SK-N-SH (cell line): ENCODE measurements at regions not wholly inside any gene's neighbourhood (a gene's known extent, or its start where the extent isn't known, plus 50 kb on each side); places are given as distances from the start of the nearest gene placed in this dataset.

Experiments used
- CTCF ChIA-PET: fragments of 300-600, 350-600 bp; formaldehyde crosslinking; extraction: SDS; loops from one replicate; lab custom pipeline; 2021; lab: Yijun Ruan, JAX
- POLR2A ChIA-PET: fragments of 350-600 bp; sonication (Branson Sonifier 250); formaldehyde crosslinking; extraction: SDS; loops from one replicate; lab custom pipeline; 2020; ENCODE audit warnings: antibody characterized with exemption, inconsistent platforms; lab: Yijun Ruan, JAX
- DNase-seq: peaks from one replicate; pipeline ENCODE4 v3.0.0; 2012
- H2AFZ ChIP-seq: fragments of 200-600 bp; sonication (generic); 2 replicates; pipeline ENCODE4 v1.8.1; 2016; ENCODE audit warnings: antibody characterized with exemption, mild to moderate bottlenecking, low read depth
- H3F3A ChIP-seq: fragments of 200-600 bp; sonication (generic); replicated peaks from 2 replicates; pipeline ENCODE3; 2016; ENCODE audit warnings: antibody characterized with exemption, mild to moderate bottlenecking; ENCODE audit not compliant: insufficient read depth
- H3K27ac ChIP-seq, 2 experiments: fragments of 200-500 bp in 1 of 2; fragments of 200-600 bp in 1 of 2; sonication (Bioruptor generic) in 1 of 2; sonication (generic), shearing (Covaris generic) in 1 of 2; 2 replicates each; pipeline versions ENCODE4 v1.5.1 to v1.6.1; 2014 to 2016; ENCODE audit warnings: low read depth in 2 of 2, inconsistent platforms in 1 of 2, low read length in 1 of 2, mild to moderate bottlenecking in 1 of 2, mixed read lengths in 1 of 2
- H3K27me3 ChIP-seq: fragments of 200-600 bp; sonication (generic), shearing (Covaris generic); 2 replicates; pipeline ENCODE4 v1.6.1; 2016; ENCODE audit warnings: mixed run types; ENCODE audit not compliant: insufficient read depth
- H3K36me3 ChIP-seq, 2 experiments: fragments of 200-500 bp in 1 of 2; fragments of 200-600 bp in 1 of 2; sonication (Bioruptor generic) in 1 of 2; sonication (generic) in 1 of 2; replicated peaks in 1 of 2; 2 replicates each; pipeline versions ENCODE3 to v1.5.1; 2014 to 2016; ENCODE audit warnings: low read length in 1 of 2, mild to moderate bottlenecking in 1 of 2; ENCODE audit not compliant: insufficient read depth in 2 of 2, control insufficient read depth in 1 of 2
- H3K4me1 ChIP-seq, 2 experiments: fragments of 200-500 bp in 1 of 2; fragments of 200-600 bp in 1 of 2; sonication (Bioruptor generic) in 1 of 2; sonication (generic), shearing (Covaris generic) in 1 of 2; 2 replicates each; pipeline versions ENCODE4 v1.5.1 to v1.6.1; 2014 to 2016; ENCODE audit warnings: low read depth in 1 of 2, low read length in 1 of 2, mixed run types in 1 of 2; ENCODE audit not compliant: insufficient read depth in 2 of 2, control insufficient read depth in 1 of 2
- H3K4me2 ChIP-seq: fragments of 200-600 bp; sonication (generic), shearing (Covaris generic); 2 replicates; pipeline ENCODE4 v1.6.1; 2017; ENCODE audit warnings: mixed run types
- H3K4me3 ChIP-seq, 2 experiments: fragments of 200-500 bp in 1 of 2; fragments of 200-600 bp in 1 of 2; sonication (Bioruptor generic) in 1 of 2; sonication (generic), shearing (Covaris generic) in 1 of 2; 2 replicates each; pipeline versions ENCODE4 v1.5.1 to v1.8.1; 2014 to 2016; ENCODE audit warnings: low read depth in 2 of 2, inconsistent platforms in 1 of 2, low read length in 1 of 2, mild to moderate bottlenecking in 1 of 2, mixed read lengths in 1 of 2, moderate library complexity in 1 of 2
- H3K79me2 ChIP-seq: fragments of 200-600 bp; sonication (generic); 2 replicates; pipeline ENCODE4 v1.8.1; 2017; ENCODE audit warnings: mild to moderate bottlenecking; ENCODE audit not compliant: insufficient read depth
- H3K9ac ChIP-seq: fragments of 200-600 bp; sonication (generic); 2 replicates; pipeline ENCODE4 v1.6.1; 2017; ENCODE audit warnings: mixed run types
- H3K9me2 ChIP-seq: fragments of 200-600 bp; sonication (generic); 2 replicates; pipeline ENCODE4 v1.6.1; 2017; ENCODE audit warnings: mixed run types
- H3K9me3 ChIP-seq: fragments of 200-600 bp; sonication (generic); 2 replicates; pipeline ENCODE4 v1.6.1; 2017; ENCODE audit warnings: mixed run types, mild to moderate bottlenecking, moderate library complexity
- H4K20me1 ChIP-seq: fragments of 200-600 bp; sonication (generic); 2 replicates; pipeline ENCODE4 v1.6.1; 2017; ENCODE audit warnings: mild to moderate bottlenecking, mixed run types; ENCODE audit not compliant: insufficient read depth
- CHD2 ChIP-seq: fragments of 150-350 bp; IDR thresholded peaks from 2 replicates; pipeline ENCODE4 v1.6.1; 2018; ENCODE audit warnings: low read length; ENCODE audit not compliant: partially characterized antibody
- EP300 ChIP-seq, 2 experiments: IDR thresholded peaks; 2 replicates each; pipeline versions ENCODE4 v1.4.0 to v1.6.1; 2012; ENCODE audit warnings: borderline replicate concordance in 1 of 2, low read depth in 1 of 2, low read length in 1 of 2
- FOSL2 ChIP-seq: IDR thresholded peaks from 2 replicates; pipeline ENCODE4 v1.4.0; 2012; ENCODE audit warnings: low read depth, mild to moderate bottlenecking, moderate library complexity, borderline replicate concordance
- FOXJ3 ChIP-seq: sonication (generic); formaldehyde crosslinking; IDR thresholded peaks from 2 replicates; pipeline ENCODE4 v1.5.1; 2020; ENCODE audit warnings: mild to moderate bottlenecking, missing genetic modification reagents
- GABPA ChIP-seq: IDR thresholded peaks from 2 replicates; pipeline ENCODE4 v1.4.0; 2012; ENCODE audit warnings: low read depth, mild to moderate bottlenecking
- JUND ChIP-seq: IDR thresholded peaks from 2 replicates; pipeline ENCODE4 v1.4.0; 2012
- MEF2A ChIP-seq: IDR thresholded peaks from 2 replicates; pipeline ENCODE4 v1.4.0; 2012; ENCODE audit warnings: low read depth, borderline replicate concordance
- MXI1 ChIP-seq: IDR thresholded peaks from 2 replicates; pipeline ENCODE4 v1.6.1; 2012; ENCODE audit warnings: mild to moderate bottlenecking, low read depth, low read length, improper control_type of control experiment
- NRF1 ChIP-seq: IDR thresholded peaks from 2 replicates; pipeline ENCODE4 v1.6.1; 2012; ENCODE audit warnings: low read depth, mild to moderate bottlenecking, low read length
- RAD21 ChIP-seq: IDR thresholded peaks from 2 replicates; pipeline ENCODE4 v1.6.1; 2012; ENCODE audit warnings: mild to moderate bottlenecking, low read length
- RCOR1 ChIP-seq: fragments of 150-350 bp; IDR thresholded peaks from 2 replicates; pipeline ENCODE4 v1.6.1; 2017; ENCODE audit warnings: antibody characterized with exemption, low read length
- RFX5 ChIP-seq: IDR thresholded peaks from 2 replicates; pipeline ENCODE4 v1.6.1; 2012; ENCODE audit warnings: mild to moderate bottlenecking, improper control_type of control experiment, low read length
- RXRA ChIP-seq: IDR thresholded peaks from 2 replicates; pipeline ENCODE4 v1.4.0; 2012; ENCODE audit warnings: low read depth, mild to moderate bottlenecking, borderline replicate concordance
- SIN3A ChIP-seq: IDR thresholded peaks from 2 replicates; pipeline ENCODE4 v1.6.1; 2012; ENCODE audit warnings: low read depth, mild to moderate bottlenecking, low read length, moderate library complexity, borderline replicate concordance
- SMC3 ChIP-seq: IDR thresholded peaks from 2 replicates; pipeline ENCODE4 v1.6.1; 2012; ENCODE audit warnings: low read depth, low read length, improper control_type of control experiment
- TAF1 ChIP-seq: IDR thresholded peaks from 2 replicates; pipeline ENCODE4 v1.6.1; 2012; ENCODE audit warnings: low read depth, mild to moderate bottlenecking, low read length, moderate library complexity, borderline replicate concordance
- TCF12 ChIP-seq: IDR thresholded peaks from 2 replicates; pipeline ENCODE4 v1.4.0; 2012
- TEAD4 ChIP-seq: IDR thresholded peaks from 2 replicates; pipeline ENCODE4 v1.4.0; 2012; ENCODE audit warnings: mild to moderate bottlenecking, borderline replicate concordance; ENCODE audit not compliant: insufficient read depth
- YY1 ChIP-seq: IDR thresholded peaks from 2 replicates; pipeline ENCODE4 v1.4.0; 2012; ENCODE audit warnings: low read depth, mild to moderate bottlenecking
- WGBS: methylation state at CpG from one replicate; pipeline ENCODE4 v1.1.6; 2017; ENCODE audit warnings: low lambda C conversion rate; 5-methylcytosine and 5-hydroxymethylcytosine counted together
- TF ChIP-seq, protein P1 (sequence below): IDR thresholded peaks from 2 replicates; pipeline ENCODE4 v1.4.0; 2012; ENCODE audit warnings: low read depth
- TF ChIP-seq, protein P2 (sequence below): fragments of 150-350 bp; IDR thresholded peaks from 2 replicates; pipeline ENCODE4 v1.6.1; 2017; ENCODE audit warnings: antibody characterized with exemption, low read length, low read depth, borderline replicate concordance
- TF ChIP-seq, protein P3 (sequence below): fragments of 200-600 bp; sonication (generic); IDR thresholded peaks from 2 replicates; pipeline ENCODE4 v1.6.1; 2017; ENCODE audit warnings: antibody characterized with exemption, mild to moderate bottlenecking, moderate library complexity
- TF ChIP-seq, protein P4 (sequence below): IDR thresholded peaks from 2 replicates; pipeline ENCODE4 v1.6.1; 2012; ENCODE audit warnings: mild to moderate bottlenecking, low read depth, low read length, moderate library complexity

DNA sequence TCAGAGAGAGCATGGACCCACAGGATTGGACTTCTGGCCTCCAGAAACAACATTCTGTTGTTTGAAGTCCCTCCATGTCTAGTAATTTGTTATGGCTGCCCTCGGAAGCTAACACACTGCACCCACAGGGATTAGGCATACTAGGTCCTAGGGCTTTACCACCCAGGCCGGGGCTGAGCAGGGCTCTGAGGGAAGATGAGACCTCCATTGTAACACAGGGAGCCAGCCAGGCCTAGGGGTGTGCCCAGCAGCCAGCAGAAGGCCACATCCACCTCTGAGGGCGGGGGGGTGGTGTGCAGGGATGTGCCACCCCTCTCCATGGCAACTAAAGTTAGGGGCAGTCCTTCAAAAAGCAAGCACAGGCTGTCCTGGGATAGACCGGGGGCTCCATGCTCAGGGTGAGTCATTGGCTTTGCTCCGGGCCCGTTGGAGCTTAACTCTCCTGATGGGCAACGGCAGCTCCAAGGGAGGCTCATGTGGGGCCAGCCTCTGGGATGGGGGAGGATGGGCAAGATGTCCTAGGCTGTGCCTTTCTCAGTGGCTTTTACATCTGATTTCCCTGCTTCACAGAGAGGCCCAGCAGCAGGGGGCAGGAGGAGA lies 96.6 kb upstream of the GPR26 start (continued):
- TF ChIP-seq SMC3 = no peak
- TF ChIP-seq MXI1 = no peak
- TF ChIP-seq JUND = no peak
- no peak for TF ChIP-seq MEF2A
- no peak for TF ChIP-seq FOXJ3 (CRISPR knock-in tag)
- TF ChIP-seq GABPA = no peak

DNA sequence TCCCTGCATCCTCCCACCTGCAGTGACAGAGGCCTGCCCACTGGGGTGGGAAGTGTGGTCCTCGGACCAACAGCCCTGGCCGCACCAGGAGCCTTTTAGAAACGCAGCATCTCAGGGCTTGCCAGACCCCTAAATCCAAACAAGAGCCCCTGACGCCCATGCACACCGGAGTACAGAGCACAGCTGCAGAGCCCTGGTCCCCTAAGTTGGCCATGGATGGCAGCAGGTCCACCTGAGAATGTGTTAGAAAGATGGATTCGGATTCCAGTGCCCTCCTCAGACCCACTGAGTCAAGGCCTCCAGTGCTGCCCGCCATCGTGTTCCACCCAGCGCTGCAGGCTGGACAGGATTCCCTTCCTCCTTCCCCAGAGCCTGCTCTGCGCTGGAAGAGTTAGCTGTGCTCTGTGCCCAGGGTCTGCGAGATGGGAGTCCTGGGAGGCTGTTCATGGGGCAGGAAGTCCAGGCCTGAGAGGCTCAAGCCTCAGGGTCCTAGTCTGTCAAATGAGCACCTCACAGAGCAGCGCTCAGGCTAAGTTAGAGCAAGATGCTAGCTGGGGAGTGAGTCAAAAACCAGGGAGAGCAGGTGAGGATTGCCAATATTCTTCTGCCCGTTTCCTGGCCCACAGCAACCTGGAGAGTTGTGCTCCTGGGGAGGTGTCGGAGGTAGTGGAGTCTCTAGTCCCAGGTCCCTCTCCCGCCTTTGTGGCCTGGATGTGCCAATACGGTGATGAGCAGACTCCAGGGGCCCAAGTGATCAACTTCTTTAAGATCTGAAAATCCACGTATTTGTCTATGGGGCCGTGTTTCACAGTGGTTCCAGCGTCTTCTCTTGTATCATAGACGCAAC lies 95.9 kb upstream of the GPR26 start:
- Histone ChIP-seq H3K4me2 (no peak overlapping the region), H3K9me3 (no peaks in the 10 kb centered on the region), H4K20me1 (no peaks in the 10 kb centered on the region), H3F3A (no peaks in the 10 kb centered on the region), H3K9ac (no peak overlapping the region), H3K27me3 (no peaks in the 10 kb centered on the region), H2AFZ (no peak overlapping the region), H3K4me3 (no peak overlapping the region), H3K79me2 (no peaks in the 10 kb centered on the region), H3K27ac (no peak overlapping the region), H3K9me2 (no peaks in the 10 kb centered on the region), H3K4me1 (no peaks in the 10 kb centered on the region), H3K36me3 (no peaks in the 10 kb centered on the region)
- POLR2A ChIA-PET = no interaction called here
- 49% methylated on average over 11 of the region's 20 CpGs for WGBS
- TF ChIP-seq TAF1 = no peak
- TF ChIP-seq SIN3A = no peak
- no peak for TF ChIP-seq CHD2
- no peak for TF ChIP-seq FOXJ3 (CRISPR knock-in tag)
- no peak for TF ChIP-seq TCF12
- no peak for TF ChIP-seq YY1
- TF ChIP-seq RCOR1 = no peak
- TF ChIP-seq RAD21 = no peak
- TF ChIP-seq, protein P1, sequence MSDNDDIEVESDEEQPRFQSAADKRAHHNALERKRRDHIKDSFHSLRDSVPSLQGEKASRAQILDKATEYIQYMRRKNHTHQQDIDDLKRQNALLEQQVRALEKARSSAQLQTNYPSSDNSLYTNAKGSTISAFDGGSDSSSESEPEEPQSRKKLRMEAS = no peak
- TF ChIP-seq FOSL2 = no peak
- TF ChIP-seq, protein P2, sequence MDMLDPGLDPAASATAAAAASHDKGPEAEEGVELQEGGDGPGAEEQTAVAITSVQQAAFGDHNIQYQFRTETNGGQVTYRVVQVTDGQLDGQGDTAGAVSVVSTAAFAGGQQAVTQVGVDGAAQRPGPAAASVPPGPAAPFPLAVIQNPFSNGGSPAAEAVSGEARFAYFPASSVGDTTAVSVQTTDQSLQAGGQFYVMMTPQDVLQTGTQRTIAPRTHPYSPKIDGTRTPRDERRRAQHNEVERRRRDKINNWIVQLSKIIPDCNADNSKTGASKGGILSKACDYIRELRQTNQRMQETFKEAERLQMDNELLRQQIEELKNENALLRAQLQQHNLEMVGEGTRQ = no peak
- no peak for TF ChIP-seq JUND
- TF ChIP-seq, protein P3, sequence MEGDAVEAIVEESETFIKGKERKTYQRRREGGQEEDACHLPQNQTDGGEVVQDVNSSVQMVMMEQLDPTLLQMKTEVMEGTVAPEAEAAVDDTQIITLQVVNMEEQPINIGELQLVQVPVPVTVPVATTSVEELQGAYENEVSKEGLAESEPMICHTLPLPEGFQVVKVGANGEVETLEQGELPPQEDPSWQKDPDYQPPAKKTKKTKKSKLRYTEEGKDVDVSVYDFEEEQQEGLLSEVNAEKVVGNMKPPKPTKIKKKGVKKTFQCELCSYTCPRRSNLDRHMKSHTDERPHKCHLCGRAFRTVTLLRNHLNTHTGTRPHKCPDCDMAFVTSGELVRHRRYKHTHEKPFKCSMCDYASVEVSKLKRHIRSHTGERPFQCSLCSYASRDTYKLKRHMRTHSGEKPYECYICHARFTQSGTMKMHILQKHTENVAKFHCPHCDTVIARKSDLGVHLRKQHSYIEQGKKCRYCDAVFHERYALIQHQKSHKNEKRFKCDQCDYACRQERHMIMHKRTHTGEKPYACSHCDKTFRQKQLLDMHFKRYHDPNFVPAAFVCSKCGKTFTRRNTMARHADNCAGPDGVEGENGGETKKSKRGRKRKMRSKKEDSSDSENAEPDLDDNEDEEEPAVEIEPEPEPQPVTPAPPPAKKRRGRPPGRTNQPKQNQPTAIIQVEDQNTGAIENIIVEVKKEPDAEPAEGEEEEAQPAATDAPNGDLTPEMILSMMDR = no peak
- TF ChIP-seq, protein P4, sequence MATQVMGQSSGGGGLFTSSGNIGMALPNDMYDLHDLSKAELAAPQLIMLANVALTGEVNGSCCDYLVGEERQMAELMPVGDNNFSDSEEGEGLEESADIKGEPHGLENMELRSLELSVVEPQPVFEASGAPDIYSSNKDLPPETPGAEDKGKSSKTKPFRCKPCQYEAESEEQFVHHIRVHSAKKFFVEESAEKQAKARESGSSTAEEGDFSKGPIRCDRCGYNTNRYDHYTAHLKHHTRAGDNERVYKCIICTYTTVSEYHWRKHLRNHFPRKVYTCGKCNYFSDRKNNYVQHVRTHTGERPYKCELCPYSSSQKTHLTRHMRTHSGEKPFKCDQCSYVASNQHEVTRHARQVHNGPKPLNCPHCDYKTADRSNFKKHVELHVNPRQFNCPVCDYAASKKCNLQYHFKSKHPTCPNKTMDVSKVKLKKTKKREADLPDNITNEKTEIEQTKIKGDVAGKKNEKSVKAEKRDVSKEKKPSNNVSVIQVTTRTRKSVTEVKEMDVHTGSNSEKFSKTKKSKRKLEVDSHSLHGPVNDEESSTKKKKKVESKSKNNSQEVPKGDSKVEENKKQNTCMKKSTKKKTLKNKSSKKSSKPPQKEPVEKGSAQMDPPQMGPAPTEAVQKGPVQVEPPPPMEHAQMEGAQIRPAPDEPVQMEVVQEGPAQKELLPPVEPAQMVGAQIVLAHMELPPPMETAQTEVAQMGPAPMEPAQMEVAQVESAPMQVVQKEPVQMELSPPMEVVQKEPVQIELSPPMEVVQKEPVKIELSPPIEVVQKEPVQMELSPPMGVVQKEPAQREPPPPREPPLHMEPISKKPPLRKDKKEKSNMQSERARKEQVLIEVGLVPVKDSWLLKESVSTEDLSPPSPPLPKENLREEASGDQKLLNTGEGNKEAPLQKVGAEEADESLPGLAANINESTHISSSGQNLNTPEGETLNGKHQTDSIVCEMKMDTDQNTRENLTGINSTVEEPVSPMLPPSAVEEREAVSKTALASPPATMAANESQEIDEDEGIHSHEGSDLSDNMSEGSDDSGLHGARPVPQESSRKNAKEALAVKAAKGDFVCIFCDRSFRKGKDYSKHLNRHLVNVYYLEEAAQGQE = no peak
- TF ChIP-seq NRF1 = no peak
- no peak for TF ChIP-seq RFX5
- TF ChIP-seq RXRA = no peak
- TF ChIP-seq EP300 (IDR thresholded peaks at IDR 0.05; ENCODE audit: borderline replicate concordance in 1 of 2, low read depth in 1 of 2, low read length in 1 of 2) = no peak
- TF ChIP-seq TEAD4 = no peak
- CTCF ChIA-PET = interaction anchor here (0.6 to 5.8 kb wide), 5 partner anchors 9 to 527 kb away, joined by 3 to 52 read pairs (median 3); no protein-coding TSS in a partner anchor
- DNase-seq = no peak
